Smooth muscle cell (in vitro differentiated cells): ENCODE measurements at regions not wholly inside any gene's neighbourhood (a gene's known extent, or its start where the extent isn't known, plus 50 kb on each side); places are given as distances from the start of the nearest gene placed in this dataset.

ENCODE experiments used
- DNase-seq: peaks from one replicate; lab custom pipeline; 2025; ENCODE audit not compliant: unreplicated experiment; lab: John Stamatoyannopoulos, UW
- H2AFZ ChIP-seq: fragments of 200-600 bp; sonication (generic); 2 replicates; pipeline ENCODE4 v1.6.0; 2016; ENCODE audit warnings: antibody characterized with exemption, low read depth, mild to moderate bottlenecking
- H3F3A ChIP-seq: fragments of 200-600 bp; sonication (generic); 2 replicates; pipeline ENCODE4 v1.6.0; 2017; ENCODE audit warnings: antibody characterized with exemption, low read depth
- H3K27ac ChIP-seq: fragments of 200-600 bp; sonication (generic); 2 replicates; pipeline ENCODE4 v1.5.1; 2016; ENCODE audit warnings: low read depth, mild to moderate bottlenecking
- H3K27me3 ChIP-seq: fragments of 200-600 bp; sonication (generic); 2 replicates; pipeline ENCODE4 v1.6.1; 2016; ENCODE audit warnings: low read depth, mild to moderate bottlenecking
- H3K36me3 ChIP-seq: fragments of 200-600 bp; sonication (generic); 2 replicates; pipeline ENCODE4 v1.5.1; 2016; ENCODE audit warnings: low read depth
- H3K4me1 ChIP-seq: fragments of 200-600 bp; sonication (generic); 2 replicates; pipeline ENCODE4 v1.5.1; 2016; ENCODE audit warnings: low read depth
- H3K4me2 ChIP-seq: fragments of 200-600 bp; sonication (generic); 2 replicates; pipeline ENCODE4 v1.6.0; 2016; ENCODE audit warnings: mild to moderate bottlenecking
- H3K4me3 ChIP-seq: fragments of 200-600 bp; sonication (generic); 2 replicates; pipeline ENCODE4 v1.5.1; 2016; ENCODE audit warnings: mild to moderate bottlenecking
- H3K79me2 ChIP-seq: fragments of 200-600 bp; sonication (generic); 2 replicates; pipeline ENCODE4 v1.6.0; 2016; ENCODE audit warnings: low read depth, mild to moderate bottlenecking
- H3K9ac ChIP-seq: fragments of 200-600 bp; sonication (generic); 2 replicates; pipeline ENCODE4 v1.6.0; 2016; ENCODE audit warnings: low read depth
- H3K9me3 ChIP-seq: fragments of 200-600 bp; sonication (generic); replicated peaks from 2 replicates; pipeline ENCODE4 v1.5.1; 2016; ENCODE audit warnings: low read depth
- H4K20me1 ChIP-seq: fragments of 200-600 bp; sonication (generic); 2 replicates; pipeline ENCODE4 v1.6.0; 2016; ENCODE audit warnings: low read depth
- WGBS: methylation state at CpG from one replicate; pipeline ENCODE4 v1.1.7; 2016; ENCODE audit warnings: low lambda C conversion rate; 5-methylcytosine and 5-hydroxymethylcytosine counted together
- TF ChIP-seq, protein P1 (sequence below): fragments of 200-600 bp; sonication (generic); IDR thresholded peaks from 2 replicates; pipeline ENCODE4 v1.5.1; 2017; ENCODE audit warnings: borderline replicate concordance, mild to moderate bottlenecking, antibody characterized with exemption; ENCODE audit not compliant: insufficient read depth, poor library complexity, severe bottlenecking

DNA sequence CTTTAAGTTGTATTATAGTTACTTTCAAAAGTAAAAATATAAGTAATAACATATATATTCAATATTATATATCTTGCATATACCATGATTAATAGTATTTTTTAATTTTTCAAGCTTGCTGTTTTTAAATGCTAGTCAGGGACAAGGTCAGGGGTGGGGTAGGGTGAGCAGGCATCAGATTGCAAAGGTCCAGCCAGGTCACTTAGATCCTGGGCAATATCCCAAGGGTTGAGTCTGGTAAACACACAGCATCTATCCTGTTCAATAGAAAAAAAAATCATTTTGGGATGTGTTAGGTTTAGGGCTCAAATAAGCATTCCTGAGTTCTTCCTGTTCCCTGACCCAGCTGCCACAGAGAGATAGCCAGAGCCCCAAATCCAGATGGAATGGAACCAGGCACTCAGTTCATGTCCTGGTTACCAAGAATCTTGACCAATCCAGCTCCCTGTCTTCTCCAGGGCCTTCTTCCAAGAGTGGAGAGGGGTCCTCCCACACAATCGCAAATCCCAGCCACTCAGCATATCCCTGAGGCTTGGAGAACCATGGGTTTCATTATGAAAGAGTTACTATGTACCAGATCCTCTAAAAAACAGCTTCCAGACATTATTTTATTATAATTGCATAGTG, 134.9 kb upstream of the TOP1 start:
- no peaks in the 10 kb centered on the region for H3K4me1 ChIP-seq
- H3F3A ChIP-seq, result no peaks in the 10 kb centered on the region
- peaks cover 34% of the 10 kb centered on the region for H3K27me3 ChIP-seq
- DNase-seq, result no peak
- H3K4me3 ChIP-seq, result no peak overlapping the region
- 83% methylated on average over 1 of the region's 1 CpG for WGBS
- TF ChIP-seq, protein P1, sequence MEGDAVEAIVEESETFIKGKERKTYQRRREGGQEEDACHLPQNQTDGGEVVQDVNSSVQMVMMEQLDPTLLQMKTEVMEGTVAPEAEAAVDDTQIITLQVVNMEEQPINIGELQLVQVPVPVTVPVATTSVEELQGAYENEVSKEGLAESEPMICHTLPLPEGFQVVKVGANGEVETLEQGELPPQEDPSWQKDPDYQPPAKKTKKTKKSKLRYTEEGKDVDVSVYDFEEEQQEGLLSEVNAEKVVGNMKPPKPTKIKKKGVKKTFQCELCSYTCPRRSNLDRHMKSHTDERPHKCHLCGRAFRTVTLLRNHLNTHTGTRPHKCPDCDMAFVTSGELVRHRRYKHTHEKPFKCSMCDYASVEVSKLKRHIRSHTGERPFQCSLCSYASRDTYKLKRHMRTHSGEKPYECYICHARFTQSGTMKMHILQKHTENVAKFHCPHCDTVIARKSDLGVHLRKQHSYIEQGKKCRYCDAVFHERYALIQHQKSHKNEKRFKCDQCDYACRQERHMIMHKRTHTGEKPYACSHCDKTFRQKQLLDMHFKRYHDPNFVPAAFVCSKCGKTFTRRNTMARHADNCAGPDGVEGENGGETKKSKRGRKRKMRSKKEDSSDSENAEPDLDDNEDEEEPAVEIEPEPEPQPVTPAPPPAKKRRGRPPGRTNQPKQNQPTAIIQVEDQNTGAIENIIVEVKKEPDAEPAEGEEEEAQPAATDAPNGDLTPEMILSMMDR, result no peak
- no peaks in the 10 kb centered on the region for H3K9me3 ChIP-seq
- no peak overlapping the region for H3K4me2 ChIP-seq
- H3K9ac ChIP-seq, result no peak overlapping the region
- H2AFZ ChIP-seq, result no peak overlapping the region
- H3K27ac ChIP-seq, result no peak overlapping the region
- H4K20me1 ChIP-seq, result no peaks in the 10 kb centered on the region
- no peaks in the 10 kb centered on the region for H3K36me3 ChIP-seq
- H3K79me2 ChIP-seq, result no peaks in the 10 kb centered on the region

DNA sequence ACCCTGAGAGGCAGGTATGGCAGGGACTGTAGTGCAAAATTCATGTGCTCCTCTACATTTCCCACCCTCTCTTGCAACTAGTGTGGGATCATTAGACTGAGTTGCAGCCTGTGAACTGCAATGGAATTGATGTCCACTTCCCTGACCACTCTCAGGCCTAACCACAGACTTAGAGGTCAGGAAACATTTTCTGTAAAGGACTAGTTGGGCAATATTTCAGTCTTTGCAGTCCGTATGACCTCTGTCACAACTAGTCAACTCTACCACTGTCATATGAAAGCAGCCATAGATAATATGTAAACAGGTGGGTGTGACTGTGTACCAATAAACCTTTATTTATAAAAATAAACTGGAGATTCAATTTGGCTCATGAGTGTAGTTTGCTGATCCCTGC, 134.4 kb upstream of the TOP1 start:
- TF ChIP-seq, protein P1, result no peak
- DNase-seq, result no peak
- no peaks in the 10 kb centered on the region for H3K36me3 ChIP-seq
- H3K4me3 ChIP-seq, result no peak overlapping the region
- no peaks in the 10 kb centered on the region for H4K20me1 ChIP-seq
- no peak overlapping the region for H3K9ac ChIP-seq
- H3K4me1 ChIP-seq, result no peaks in the 10 kb centered on the region
- no peak overlapping the region for H2AFZ ChIP-seq
- no peaks in the 10 kb centered on the region for H3K79me2 ChIP-seq
- no peak overlapping the region for H3K27ac ChIP-seq
- 93% methylated on average over 1 of the region's 1 CpG for WGBS
- peaks cover 34% of the 10 kb centered on the region for H3K27me3 ChIP-seq
- H3F3A ChIP-seq, result no peaks in the 10 kb centered on the region
- no peak overlapping the region for H3K4me2 ChIP-seq
- H3K9me3 ChIP-seq, result no peaks in the 10 kb centered on the region

DNA sequence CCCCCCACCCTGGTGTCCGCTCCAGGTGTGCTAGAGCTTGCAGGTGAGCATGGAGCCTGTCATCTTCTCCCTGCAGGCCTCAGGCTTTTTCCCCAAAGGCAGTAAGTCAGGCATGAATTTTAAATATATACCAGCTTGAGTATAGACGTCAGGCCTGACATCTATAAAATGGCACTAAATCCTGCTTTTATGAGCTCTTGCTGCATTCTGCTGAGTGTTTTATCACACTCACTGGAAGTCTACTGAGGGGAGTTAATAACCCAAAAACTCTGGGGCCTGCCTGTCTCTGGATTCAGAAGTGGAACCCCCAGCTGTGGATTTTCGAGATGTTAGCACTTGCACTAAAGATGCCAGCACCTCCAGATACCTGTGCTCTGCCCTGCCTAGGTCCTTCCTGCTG, 133.4 kb upstream of the TOP1 start:
- WGBS, result 49% methylated on average over 3 of the region's 3 CpGs
- TF ChIP-seq, protein P1, result no peak
- H4K20me1 ChIP-seq, result no peaks in the 10 kb centered on the region
- H3K9me3 ChIP-seq, result no peaks in the 10 kb centered on the region
- H3F3A ChIP-seq, result no peaks in the 10 kb centered on the region
- no peak overlapping the region for H3K9ac ChIP-seq
- no peaks in the 10 kb centered on the region for H3K79me2 ChIP-seq
- H3K4me3 ChIP-seq, result no peak overlapping the region
- H3K36me3 ChIP-seq, result no peaks in the 10 kb centered on the region
- no peak overlapping the region for H3K4me2 ChIP-seq
- no peaks in the 10 kb centered on the region for H3K4me1 ChIP-seq
- H3K27me3 ChIP-seq, result peaks cover 28% of the 10 kb centered on the region
- H3K27ac ChIP-seq, result no peak overlapping the region
- no peak overlapping the region for H2AFZ ChIP-seq
- DNase-seq, result no peak
